ENCODE measurements at regions not wholly inside any gene's neighbourhood (a gene's known extent, or its start where the extent isn't known, plus 50 kb on each side); places are given as distances from the start of the nearest gene placed in this dataset.

DNA sequence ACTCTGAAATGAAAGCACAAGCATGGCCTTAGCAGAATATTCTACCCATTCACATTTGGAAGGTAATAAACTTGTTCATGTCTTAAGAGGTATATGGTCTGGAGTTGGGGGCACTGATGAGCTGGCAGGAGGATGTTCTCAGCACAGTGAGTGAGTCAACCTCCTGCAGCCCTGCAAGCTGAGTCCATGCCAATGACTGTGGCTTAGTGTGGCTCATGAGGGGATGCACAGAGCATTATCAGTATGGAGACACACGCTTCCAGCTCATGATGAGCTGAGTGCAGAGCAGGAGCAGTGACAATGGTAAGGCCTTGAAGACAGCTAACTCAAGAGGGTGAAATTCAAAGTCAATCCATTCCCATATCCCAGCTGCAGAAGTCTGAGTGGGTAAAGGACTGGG lies 102.3 kb downstream of the TNFSF18 start (continued):
- TF ChIP-seq TCF12 (IDR thresholded peaks at IDR 0.05), result peak; percentile 82
- TF ChIP-seq, protein P1, sequence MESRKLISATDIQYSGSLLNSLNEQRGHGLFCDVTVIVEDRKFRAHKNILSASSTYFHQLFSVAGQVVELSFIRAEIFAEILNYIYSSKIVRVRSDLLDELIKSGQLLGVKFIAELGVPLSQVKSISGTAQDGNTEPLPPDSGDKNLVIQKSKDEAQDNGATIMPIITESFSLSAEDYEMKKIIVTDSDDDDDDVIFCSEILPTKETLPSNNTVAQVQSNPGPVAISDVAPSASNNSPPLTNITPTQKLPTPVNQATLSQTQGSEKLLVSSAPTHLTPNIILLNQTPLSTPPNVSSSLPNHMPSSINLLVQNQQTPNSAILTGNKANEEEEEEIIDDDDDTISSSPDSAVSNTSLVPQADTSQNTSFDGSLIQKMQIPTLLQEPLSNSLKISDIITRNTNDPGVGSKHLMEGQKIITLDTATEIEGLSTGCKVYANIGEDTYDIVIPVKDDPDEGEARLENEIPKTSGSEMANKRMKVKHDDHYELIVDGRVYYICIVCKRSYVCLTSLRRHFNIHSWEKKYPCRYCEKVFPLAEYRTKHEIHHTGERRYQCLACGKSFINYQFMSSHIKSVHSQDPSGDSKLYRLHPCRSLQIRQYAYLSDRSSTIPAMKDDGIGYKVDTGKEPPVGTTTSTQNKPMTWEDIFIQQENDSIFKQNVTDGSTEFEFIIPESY (IDR thresholded peaks at IDR 0.05; ENCODE audit: borderline replicate concordance, low read depth), result no peak
- peak; percentile 75 for TF ChIP-seq JUND (IDR thresholded peaks at IDR 0.05)
- TF ChIP-seq NFIC (IDR thresholded peaks at IDR 0.05; ENCODE audit: borderline replicate concordance), result peak; percentile 80
- peak; percentile 71 for TF ChIP-seq POLR2AphosphoS5 (IDR thresholded peaks at IDR 0.05; ENCODE audit: low read depth, low read length)

DNA sequence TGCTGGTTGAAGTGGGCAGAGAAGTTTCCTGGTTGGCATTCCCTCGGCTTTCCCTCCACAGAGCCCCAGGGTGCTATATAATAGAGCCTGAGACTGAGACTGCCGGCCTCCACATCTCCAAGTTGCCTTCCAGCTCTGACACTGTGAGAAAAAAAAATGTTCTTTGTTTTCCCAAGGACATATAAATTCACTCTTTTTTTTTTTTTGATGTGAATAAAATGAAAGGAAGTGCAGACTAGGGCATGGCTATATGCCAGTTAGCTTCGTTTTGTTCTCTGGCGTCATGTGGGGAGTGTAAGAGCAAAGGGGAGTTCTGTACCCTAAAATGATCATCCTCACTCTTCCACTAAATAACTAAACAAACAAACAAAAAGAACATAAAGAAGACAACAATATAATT lies 101.6 kb downstream of the TNFSF18 start:
- Histone ChIP-seq H3K36me3 (replicated peaks in 1 of 2; ENCODE audit: control insufficient read depth in 1 of 2, insufficient read depth in 2 of 2, low read length in 1 of 2) (no peaks in the 10 kb centered on the region), H3K4me2 (no peak overlapping the region), H4K20me1 (ENCODE audit: insufficient read depth) (no peaks in the 10 kb centered on the region), H3K9me3 (no peaks in the 10 kb centered on the region), H3F3A (replicated peaks; ENCODE audit: insufficient read depth) (peaks cover 24% of the 10 kb centered on the region), H3K79me2 (ENCODE audit: insufficient read depth) (no peaks in the 10 kb centered on the region), H3K4me1 (ENCODE audit: control insufficient read depth in 1 of 2, insufficient read depth in 2 of 2, low read depth in 1 of 2, low read length in 1 of 2) (peaks cover 7 to 11% of the 10 kb centered on the region in 2 experiments; a peak in 3 of 4 replicates), H3K4me3 (ENCODE audit: low read depth in 2 of 2, low read length in 1 of 2) (no peak overlapping the region), H2AFZ (ENCODE audit: low read depth) (no peak overlapping the region), H3K27me3 (ENCODE audit: insufficient read depth) (no peaks in the 10 kb centered on the region), H3K9ac (peak overlapping the region; percentile 10; the same call in 1 of the 2 replicates), H3K9me2 (no peaks in the 10 kb centered on the region), H3K27ac (ENCODE audit: low read depth in 2 of 2, low read length in 1 of 2) (peak overlapping the region; percentile 73; a peak in 3 of 4 replicates)
- POLR2A ChIA-PET, result no interaction called here
- TF ChIP-seq YY1 (IDR thresholded peaks at IDR 0.05; ENCODE audit: low read depth), result no peak
- 78% methylated on average over 4 of the region's 4 CpGs for WGBS (ENCODE audit: low lambda C conversion rate)
- CTCF ChIA-PET, result no interaction called here
- no peak for DNase-seq

DNA sequence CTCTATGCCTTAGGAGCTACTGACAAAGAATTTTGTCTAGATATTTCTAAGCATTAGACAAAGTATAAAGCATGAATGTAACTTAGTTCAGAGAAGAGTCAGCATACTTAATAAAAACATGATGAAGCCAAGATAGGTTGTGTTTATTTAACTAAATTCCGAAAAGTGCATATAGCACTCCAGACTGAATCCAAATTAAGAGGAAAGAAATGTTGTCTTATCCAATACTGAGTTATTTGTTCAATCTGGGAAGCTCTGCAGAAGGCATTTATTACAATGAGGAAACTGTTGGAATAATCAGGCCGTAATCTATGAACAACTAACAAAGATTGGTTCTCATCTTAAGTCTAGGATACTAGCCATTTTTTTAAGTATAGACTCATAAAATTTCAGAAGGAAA lies 100.2 kb downstream of the TNFSF18 start:
- no peak overlapping the region for H2AFZ ChIP-seq (ENCODE audit: low read depth)
- H3K9me2 ChIP-seq, result no peaks in the 10 kb centered on the region
- no peak overlapping the region for H3K4me3 ChIP-seq (ENCODE audit: low read depth in 2 of 2, low read length in 1 of 2)
- H3K4me1 ChIP-seq (ENCODE audit: control insufficient read depth in 1 of 2, insufficient read depth in 2 of 2, low read depth in 1 of 2, low read length in 1 of 2), result peaks cover 10 to 22% of the 10 kb centered on the region in 2 experiments; a peak in 3 of 4 replicates
- H3K4me2 ChIP-seq, result no peak overlapping the region
- H3F3A ChIP-seq (replicated peaks; ENCODE audit: insufficient read depth), result peaks cover 29% of the 10 kb centered on the region
- H3K36me3 ChIP-seq (replicated peaks in 1 of 2; ENCODE audit: control insufficient read depth in 1 of 2, insufficient read depth in 2 of 2, low read length in 1 of 2), result no peaks in the 10 kb centered on the region
- WGBS (ENCODE audit: low lambda C conversion rate), result 96% methylated on average over 2 of the region's 2 CpGs
- DNase-seq, result no peak
- no peaks in the 10 kb centered on the region for H4K20me1 ChIP-seq (ENCODE audit: insufficient read depth)
- H3K27me3 ChIP-seq (ENCODE audit: insufficient read depth), result no peaks in the 10 kb centered on the region
- H3K27ac ChIP-seq (ENCODE audit: low read depth in 2 of 2, low read length in 1 of 2), result no peak overlapping the region; a peak in 2 of 4 replicates
- H3K79me2 ChIP-seq (ENCODE audit: insufficient read depth), result no peaks in the 10 kb centered on the region
- ChIA-PET CTCF (no interaction called here), POLR2A (no interaction called here)
- H3K9ac ChIP-seq, result no peak overlapping the region
- H3K9me3 ChIP-seq, result no peaks in the 10 kb centered on the region
- TF ChIP-seq EZH2phosphoT487 (IDR thresholded peaks at IDR 0.05; ENCODE audit: borderline replicate concordance, low read depth) (no peak), NRF1 (IDR thresholded peaks at IDR 0.05; ENCODE audit: low read depth, low read length) (no peak), USF2 (IDR thresholded peaks at IDR 0.05; ENCODE audit: borderline replicate concordance, low read depth, low read length) (no peak), FOSL2 (IDR thresholded peaks at IDR 0.05; ENCODE audit: borderline replicate concordance, low read depth) (no peak), ELF1 (IDR thresholded peaks at IDR 0.05) (no peak), PBX3 (IDR thresholded peaks at IDR 0.05) (no peak), IRF3 (IDR thresholded peaks at IDR 0.05; ENCODE audit: low read depth, low read length) (no peak), CHD2 (IDR thresholded peaks at IDR 0.05; ENCODE audit: low read length, partially characterized antibody) (no peak), GATA2 (CRISPR knock-in tag; IDR thresholded peaks at IDR 0.05) (no peak), MXI1 (IDR thresholded peaks at IDR 0.05; ENCODE audit: low read depth, low read length) (no peak)
- TF ChIP-seq, protein P1 (IDR thresholded peaks at IDR 0.05; ENCODE audit: borderline replicate concordance, low read depth), result no peak
- TF ChIP-seq, protein P2, sequence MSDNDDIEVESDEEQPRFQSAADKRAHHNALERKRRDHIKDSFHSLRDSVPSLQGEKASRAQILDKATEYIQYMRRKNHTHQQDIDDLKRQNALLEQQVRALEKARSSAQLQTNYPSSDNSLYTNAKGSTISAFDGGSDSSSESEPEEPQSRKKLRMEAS (IDR thresholded peaks at IDR 0.05; ENCODE audit: low read depth), result no peak

Measured in SK-N-SH (cell line).